ENCODE measurements at regions not wholly inside any gene's neighbourhood (a gene's known extent, or its start where the extent isn't known, plus 50 kb on each side); places are given as distances from the start of the nearest gene placed in this dataset.

- DNase-seq, result no peak
- H3K4me3 Mint-ChIP-seq (ENCODE audit: unreplicated experiment), result no peak overlapping the region
- TF ChIP-seq CTCF (IDR thresholded peaks at IDR 0.05; ENCODE audit: partially characterized antibody, unreplicated experiment), result no peak
- no peaks in the 10 kb centered on the region for H3K4me1 Mint-ChIP-seq (ENCODE audit: low read depth, unreplicated experiment)
- no peaks in the 10 kb centered on the region for H3K36me3 Mint-ChIP-seq (ENCODE audit: unreplicated experiment)
- no peak overlapping the region for H3K27ac Mint-ChIP-seq (ENCODE audit: unreplicated experiment)
- no peaks in the 10 kb centered on the region for H3K27me3 Mint-ChIP-seq (ENCODE audit: unreplicated experiment)
- no peaks in the 10 kb centered on the region for H3K9me3 Mint-ChIP-seq (ENCODE audit: unreplicated experiment)
These were observed 1778.7 kb upstream of the MIR17HG start for GRCh38 chr13:89568746-89569145.

GRCh38 chr13:89571676-89572075, 1775.8 kb upstream of the MIR17HG start:
- Mint-ChIP-seq H3K4me3 (ENCODE audit: unreplicated experiment) (no peak overlapping the region), H3K9me3 (ENCODE audit: unreplicated experiment) (no peaks in the 10 kb centered on the region), H3K27me3 (ENCODE audit: unreplicated experiment) (no peaks in the 10 kb centered on the region), H3K36me3 (ENCODE audit: unreplicated experiment) (no peaks in the 10 kb centered on the region), H3K4me1 (ENCODE audit: low read depth, unreplicated experiment) (no peaks in the 10 kb centered on the region), H3K27ac (ENCODE audit: unreplicated experiment) (no peak overlapping the region)
- no peak for DNase-seq
- TF ChIP-seq CTCF (IDR thresholded peaks at IDR 0.05; ENCODE audit: partially characterized antibody, unreplicated experiment), result no peak

GRCh38 chr13:89574077-89574476, 1773.4 kb upstream of the MIR17HG start:
- TF ChIP-seq CTCF (IDR thresholded peaks at IDR 0.05; ENCODE audit: partially characterized antibody, unreplicated experiment), result no peak
- no peaks in the 10 kb centered on the region for H3K9me3 Mint-ChIP-seq (ENCODE audit: unreplicated experiment)
- no peak for DNase-seq
- H3K27ac Mint-ChIP-seq (ENCODE audit: unreplicated experiment), result no peak overlapping the region
- H3K4me3 Mint-ChIP-seq (ENCODE audit: unreplicated experiment), result no peak overlapping the region
- H3K36me3 Mint-ChIP-seq (ENCODE audit: unreplicated experiment), result no peaks in the 10 kb centered on the region
- no peaks in the 10 kb centered on the region for H3K27me3 Mint-ChIP-seq (ENCODE audit: unreplicated experiment)
- no peaks in the 10 kb centered on the region for H3K4me1 Mint-ChIP-seq (ENCODE audit: low read depth, unreplicated experiment)

- DNase-seq, result no peak
These were observed 1770.2 kb upstream of the MIR17HG start for GRCh38 chr13:89577301-89577700.

More at GRCh38 chr13:89577301-89577700, 1770.2 kb upstream of the MIR17HG start:
- Mint-ChIP-seq H3K36me3 (ENCODE audit: unreplicated experiment) (no peaks in the 10 kb centered on the region), H3K4me1 (ENCODE audit: low read depth, unreplicated experiment) (no peaks in the 10 kb centered on the region), H3K27me3 (ENCODE audit: unreplicated experiment) (no peaks in the 10 kb centered on the region), H3K4me3 (ENCODE audit: unreplicated experiment) (no peak overlapping the region), H3K9me3 (ENCODE audit: unreplicated experiment) (no peaks in the 10 kb centered on the region), H3K27ac (ENCODE audit: unreplicated experiment) (no peak overlapping the region)
- TF ChIP-seq CTCF (IDR thresholded peaks at IDR 0.05; ENCODE audit: partially characterized antibody, unreplicated experiment), result peak; percentile 56
